NCI-H146 (cell line): ENCODE measurements at regions not wholly inside any gene's neighbourhood (a gene's known extent, or its start where the extent isn't known, plus 50 kb on each side); places are given as distances from the start of the nearest gene placed in this dataset.
"Not testable (repeated sequence)": the region's sequence is repeated elsewhere in the genome, so short reads cannot be mapped to it uniquely, and the experiment has no call there.

Source experiments
- DNase-seq: peaks from one replicate; lab custom pipeline; 2025; lab: John Stamatoyannopoulos, UW

- no peak for DNase-seq
Measured at GRCh38 chr5:112472614-112473013, 53.5 kb upstream of the EPB41L4A start.

GRCh38 chr5:112473989-112474388 lies 54.9 kb upstream of the EPB41L4A start:
- DNase-seq, result no peak

- no peak for DNase-seq
Measured at GRCh38 chr5:112475747-112476365, 56.8 kb upstream of the EPB41L4A start.

- DNase-seq, result no peak
Measured at GRCh38 chr5:112479418-112479817, 60.3 kb upstream of the EPB41L4A start.

DNA sequence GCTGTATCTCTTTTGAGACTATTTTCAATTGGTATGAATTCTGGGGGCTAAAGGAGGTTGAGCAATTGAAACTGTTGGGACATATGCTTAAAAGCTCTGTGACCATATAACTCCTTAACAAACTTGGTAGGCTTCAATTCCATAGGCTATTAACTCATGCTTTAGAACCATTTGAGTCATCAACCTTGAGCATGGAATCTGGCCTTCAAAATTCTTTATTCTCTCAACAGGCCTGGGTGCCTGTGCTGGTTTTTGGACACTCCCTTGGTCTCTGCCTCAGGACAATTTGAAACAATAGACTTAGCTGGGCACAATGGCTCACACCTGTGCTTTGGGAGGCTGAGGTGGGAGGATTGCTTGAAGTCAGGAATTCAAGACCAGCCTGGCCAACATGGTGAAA lies 61.4 kb upstream of the EPB41L4A start:
- DNase-seq, result no peak

GRCh38 chr5:112483704-112484103 lies 64.6 kb upstream of the EPB41L4A start:
- DNase-seq, result no peak

DNA sequence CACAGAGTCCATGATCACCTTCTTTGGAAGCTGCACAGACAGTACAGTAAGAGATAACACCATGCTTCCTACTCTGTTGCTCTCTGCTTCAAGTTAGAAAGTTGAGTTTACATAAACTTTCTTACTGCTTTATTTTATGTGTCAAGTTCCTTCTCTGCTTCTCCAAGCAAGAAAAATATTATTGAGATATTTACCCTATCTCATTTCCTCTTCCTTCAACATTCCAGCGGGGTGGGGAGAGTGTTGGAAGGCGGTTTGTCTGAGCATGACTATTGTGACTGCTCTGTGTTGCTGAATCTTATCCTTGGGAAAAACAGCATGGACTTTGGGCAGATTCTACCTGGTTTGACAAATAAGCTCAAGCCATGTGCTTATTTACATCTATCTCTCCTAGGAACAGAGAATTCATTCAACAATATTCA lies 66.9 kb upstream of the EPB41L4A start:
- no peak for DNase-seq

DNA sequence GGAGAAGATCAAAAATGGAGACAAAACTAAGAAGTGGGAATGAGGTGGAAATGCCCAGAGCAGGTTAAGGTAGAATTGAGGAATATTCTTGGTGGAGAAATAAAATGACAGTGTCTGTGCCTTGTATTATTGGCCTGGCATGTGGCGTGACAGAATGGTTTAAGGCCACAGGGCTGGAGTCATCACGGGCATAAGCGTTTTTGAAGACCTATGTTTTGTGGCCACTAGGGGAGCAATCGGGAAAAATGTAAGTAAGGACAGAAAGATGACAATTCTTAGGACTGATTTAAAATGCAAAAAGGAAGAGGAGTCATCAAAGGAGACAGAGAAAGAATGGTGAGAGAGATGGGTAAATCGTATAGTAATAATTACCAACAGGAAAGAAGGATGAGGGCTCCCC lies 72.2 kb upstream of the EPB41L4A start:
- no peak for DNase-seq

GRCh38 chr5:112492291-112492690 lies 73.2 kb upstream of the EPB41L4A start:
- DNase-seq, result peak; percentile 1

DNA sequence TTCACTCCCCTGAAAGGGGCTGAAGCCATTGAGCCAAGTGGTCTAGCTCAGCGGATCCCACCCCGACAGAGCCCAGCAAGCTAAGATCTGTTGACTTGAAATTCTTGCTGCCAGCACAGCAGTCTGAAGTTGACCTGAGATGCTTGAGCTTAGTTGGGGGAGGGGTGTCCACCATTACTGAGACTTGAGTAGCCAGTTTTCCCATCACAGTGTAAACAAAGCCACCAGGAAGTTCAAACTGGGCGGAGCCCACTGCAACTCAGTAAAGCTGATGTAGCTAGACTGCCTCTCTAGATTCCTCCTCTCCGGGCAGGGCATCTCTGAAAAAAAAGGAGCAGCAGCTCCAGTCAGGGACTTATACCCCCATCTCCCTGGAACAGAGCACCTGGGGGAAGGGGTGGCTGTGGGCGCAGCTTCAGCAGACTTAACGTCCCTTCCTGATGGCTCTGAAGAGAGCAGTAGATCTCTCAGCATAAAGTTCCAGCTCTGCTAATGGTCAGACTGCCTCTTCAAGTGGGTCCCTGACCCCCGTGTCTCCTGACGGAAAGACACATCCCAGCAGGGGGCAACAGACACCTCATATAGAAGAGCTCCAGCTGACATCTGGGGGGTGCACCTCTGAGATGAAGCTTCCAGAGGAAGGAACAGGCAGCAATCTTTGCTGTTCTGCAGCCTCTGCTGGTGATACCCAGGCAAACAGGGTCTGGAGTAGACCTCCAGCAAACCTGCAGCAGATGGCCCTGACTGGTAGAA lies 84.8 kb upstream of the EPB41L4A start:
- DNase-seq, result not testable (repeated sequence)

GRCh38 chr5:112509097-112509496 lies 90.0 kb upstream of the EPB41L4A start:
- DNase-seq, result not testable (repeated sequence)

DNA sequence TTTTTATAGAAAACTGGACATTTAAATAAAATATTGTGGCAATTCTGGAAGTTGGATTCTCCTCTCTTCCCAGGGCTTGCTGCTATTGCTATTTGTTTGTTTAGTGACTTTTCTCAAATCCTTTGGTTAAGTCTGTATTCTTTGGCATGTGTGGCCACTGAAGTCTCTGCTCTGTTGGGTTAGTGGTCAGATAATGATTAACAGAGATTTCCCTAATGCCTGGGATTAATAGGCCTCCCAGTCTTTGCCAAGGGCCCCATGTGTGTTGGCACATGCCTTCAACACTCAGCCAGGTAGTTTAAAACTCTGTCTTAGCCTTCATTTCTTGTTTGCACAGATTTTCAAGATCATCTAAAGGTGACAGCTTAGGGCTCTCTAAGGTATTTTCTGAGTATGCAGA lies 92.8 kb upstream of the EPB41L4A start:
- no peak for DNase-seq

DNA sequence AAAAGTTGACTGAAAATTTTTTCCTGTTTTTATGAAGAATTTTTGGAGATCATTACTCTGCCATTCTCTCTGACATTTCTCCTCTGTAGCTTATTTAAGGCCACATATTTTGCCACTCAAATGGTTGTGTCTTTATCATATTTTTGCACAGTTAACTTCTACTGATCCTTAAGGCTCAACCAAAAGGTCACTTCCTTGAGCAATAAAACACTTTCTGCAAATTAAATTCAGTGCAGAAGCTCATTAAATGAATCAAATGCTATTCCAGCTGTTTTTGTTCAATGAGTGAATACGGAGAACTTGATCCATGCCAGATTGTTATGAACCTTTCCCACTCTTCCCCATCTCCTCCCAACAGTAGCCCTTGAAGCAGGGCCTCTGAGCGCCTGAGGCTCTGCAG lies 93.8 kb upstream of the EPB41L4A start:
- DNase-seq, result no peak

DNA sequence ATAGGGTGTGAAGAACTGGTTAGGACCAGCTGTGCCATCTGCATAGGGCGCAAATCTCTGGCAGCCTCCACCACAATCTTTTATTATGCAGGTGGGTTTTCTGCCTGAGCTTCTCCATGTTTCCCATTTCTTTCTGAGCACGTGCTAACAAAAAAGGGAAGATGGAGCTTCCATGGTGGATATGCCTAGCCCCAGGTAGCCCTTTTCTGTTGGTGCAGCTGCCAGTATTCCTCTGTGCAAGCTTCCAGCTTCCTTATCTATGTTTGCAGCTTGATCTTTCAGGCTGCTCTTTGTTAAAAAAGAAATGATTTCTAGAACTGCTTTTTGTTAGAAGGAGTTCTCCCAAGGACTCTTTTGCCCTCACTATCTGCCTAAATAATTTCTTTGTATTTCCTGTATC lies 95.0 kb upstream of the EPB41L4A start:
- no peak for DNase-seq

- not testable (repeated sequence) for DNase-seq
Measured at GRCh38 chr5:112520474-112520873, 101.4 kb upstream of the EPB41L4A start.

GRCh38 chr5:112522891-112523673 lies 104.0 kb upstream of the EPB41L4A start:
- DNase-seq, result not testable (repeated sequence)

DNA sequence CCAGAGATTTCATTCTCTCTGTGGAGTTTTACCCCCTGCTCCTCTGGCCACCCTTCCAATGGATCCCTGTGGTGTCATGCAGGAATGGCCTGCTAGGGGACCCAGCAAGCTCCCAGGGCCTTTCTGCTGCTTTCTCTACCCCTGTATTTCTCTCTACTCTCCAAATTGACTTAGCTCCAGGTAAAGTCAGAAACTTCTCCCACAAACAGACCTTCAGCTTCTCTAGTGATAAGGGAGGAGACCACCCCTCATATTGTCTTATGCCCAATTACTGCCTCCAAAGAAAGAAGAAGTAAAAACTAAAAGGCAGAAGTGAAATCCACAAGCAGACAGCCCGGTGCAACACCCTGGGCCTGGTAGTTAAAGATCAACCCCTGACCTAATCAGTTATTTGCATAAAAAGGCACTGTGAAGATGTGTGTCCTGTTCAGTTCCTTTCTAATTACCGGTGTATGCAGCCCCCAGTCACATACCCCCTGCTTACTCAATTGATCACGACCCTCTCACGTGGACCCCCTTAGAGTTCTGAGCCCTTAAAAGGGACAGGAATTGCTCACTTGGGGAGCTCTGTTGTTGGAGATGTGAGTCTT lies 104.7 kb upstream of the EPB41L4A start:
- DNase-seq, result not testable (repeated sequence)

- DNase-seq, result no peak
Measured at GRCh38 chr5:112525217-112525616, 106.1 kb upstream of the EPB41L4A start.

GRCh38 chr5:112528928-112529327 lies 109.9 kb upstream of the EPB41L4A start:
- DNase-seq, result no peak

DNA sequence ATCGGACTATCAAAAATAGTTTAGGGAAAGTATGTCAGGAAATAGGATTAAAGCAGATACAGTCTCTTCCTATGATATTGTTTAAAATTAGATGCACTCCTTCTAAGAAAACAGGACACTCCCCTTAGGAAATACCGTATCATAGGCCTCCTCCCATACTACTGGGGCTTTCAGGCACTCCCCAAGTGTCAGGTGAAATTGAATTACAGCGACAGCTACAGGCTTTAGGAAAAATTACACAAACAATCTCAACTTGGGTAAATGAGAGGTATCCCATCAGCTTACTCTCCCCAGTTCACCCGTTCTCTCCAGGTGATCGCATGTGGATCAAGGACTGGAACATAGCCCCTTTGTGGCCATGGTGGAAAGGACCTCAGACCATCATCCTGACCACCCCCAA lies 110.4 kb upstream of the EPB41L4A start:
- no peak for DNase-seq

DNA sequence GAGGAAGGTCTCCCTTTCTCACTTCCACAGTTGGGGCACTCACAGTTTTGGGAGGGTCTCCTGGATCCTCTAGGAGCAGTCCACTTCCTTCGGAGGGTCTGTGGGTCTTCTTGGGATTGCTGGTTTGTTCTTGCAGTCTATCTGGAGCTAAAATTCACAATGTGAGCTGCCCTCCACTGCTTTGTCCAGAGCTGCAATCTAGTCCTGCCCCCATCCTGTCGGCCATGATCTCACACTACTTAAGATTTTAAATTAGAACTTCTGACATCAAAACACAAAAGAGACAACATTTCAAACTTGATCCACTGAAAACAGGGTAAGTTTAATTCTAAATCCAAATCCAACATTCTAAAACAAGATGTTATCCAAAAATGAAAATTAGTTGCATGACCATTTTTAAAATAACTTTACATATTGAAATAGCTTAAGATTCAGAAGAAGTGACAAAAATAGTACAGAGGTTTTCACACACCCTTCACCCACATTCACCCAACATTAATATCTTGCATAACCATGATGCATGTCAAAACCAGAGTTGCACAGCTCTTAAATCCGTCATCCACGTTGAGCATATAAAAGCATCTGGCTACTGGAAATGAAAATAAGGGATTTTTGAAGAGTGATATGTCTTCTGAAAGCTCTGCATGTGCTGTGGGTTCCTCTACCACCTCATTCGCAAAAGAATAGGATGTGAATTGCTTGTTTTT lies 113.7 kb upstream of the EPB41L4A start:
- DNase-seq, result no peak

DNA sequence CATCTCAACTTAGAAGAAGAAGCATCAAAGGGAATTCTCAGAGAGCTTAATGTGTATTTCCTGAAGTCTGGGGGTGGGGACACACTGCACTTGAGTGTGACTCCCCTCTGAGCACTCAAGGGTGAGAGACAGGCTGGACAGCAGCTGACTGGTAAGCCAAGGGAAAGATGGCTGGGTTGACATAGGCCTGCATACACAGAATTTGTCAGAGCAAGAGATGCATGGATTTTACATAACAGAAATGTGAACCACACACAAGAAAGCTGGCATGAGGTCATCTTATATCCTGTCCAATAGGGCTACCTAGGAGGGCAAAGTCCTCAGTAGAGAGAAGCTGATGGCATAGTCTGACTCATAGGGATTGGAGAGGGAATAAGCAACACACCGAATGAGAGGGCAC lies 114.3 kb upstream of the EPB41L4A start:
- no peak for DNase-seq
